Choroid plexus epithelial cell (primary cell): ENCODE measurements at regions not wholly inside any gene's neighbourhood (a gene's known extent, or its start where the extent isn't known, plus 50 kb on each side); places are given as distances from the start of the nearest gene placed in this dataset.

Experiments
- DNase-seq: peaks from one replicate; pipeline ENCODE4 v3.0.0-alpha.2; 2010; ENCODE audit warnings: low read depth
- H3K4me3 ChIP-seq: 2 replicates; pipeline ENCODE4 v1.5.1; 2011; ENCODE audit warnings: low read depth, mild to moderate bottlenecking, control low read depth, low read length, moderate library complexity
- TF ChIP-seq, protein P1 (sequence below): conservative IDR thresholded peaks from 2 replicates; pipeline ENCODE4 v1.5.1; 2011; ENCODE audit warnings: low read depth, mild to moderate bottlenecking, control low read depth, inconsistent platforms, low read length, moderate library complexity

DNA sequence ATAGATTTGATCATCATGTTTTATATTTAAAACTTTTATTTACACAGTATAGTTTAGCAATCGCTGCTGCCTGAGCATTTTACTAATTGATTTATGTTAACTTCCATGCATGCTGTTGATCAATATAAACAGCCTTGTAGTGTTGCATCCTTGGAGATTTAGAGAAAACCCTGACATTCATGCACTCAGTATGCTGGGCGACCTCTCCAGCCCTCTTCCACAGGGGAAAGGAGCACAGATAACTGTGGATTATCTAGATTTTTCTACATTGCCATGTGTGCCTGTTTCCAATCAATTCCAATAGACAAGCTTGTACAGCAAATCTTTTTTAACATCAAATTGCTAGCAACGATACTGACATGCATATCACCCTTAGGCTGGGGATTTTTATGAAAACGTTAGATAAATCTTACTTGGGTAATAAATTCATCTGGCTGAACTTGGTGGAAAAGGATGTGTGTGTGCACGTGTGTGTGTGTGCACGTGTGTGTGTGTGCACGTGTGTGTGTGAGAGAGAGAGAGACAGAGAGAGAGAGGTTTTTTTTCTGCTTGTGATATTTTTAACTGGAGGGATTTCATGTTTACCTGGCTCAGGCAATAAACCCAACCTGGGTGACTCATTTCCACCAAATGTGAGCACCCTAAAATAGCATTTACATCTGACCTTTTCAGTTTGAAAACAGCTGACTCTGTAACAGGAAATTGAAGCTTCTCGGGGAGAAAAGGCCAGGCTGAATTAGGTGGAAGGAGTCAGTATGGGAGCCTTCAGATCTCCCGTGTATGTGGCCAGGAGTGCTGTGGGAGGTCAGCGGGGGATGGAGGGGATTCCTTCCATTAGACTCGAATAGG is 339.8 kb downstream of the PRDM2 start:
- H3K4me3 ChIP-seq: no peak overlapping the region

DNA sequence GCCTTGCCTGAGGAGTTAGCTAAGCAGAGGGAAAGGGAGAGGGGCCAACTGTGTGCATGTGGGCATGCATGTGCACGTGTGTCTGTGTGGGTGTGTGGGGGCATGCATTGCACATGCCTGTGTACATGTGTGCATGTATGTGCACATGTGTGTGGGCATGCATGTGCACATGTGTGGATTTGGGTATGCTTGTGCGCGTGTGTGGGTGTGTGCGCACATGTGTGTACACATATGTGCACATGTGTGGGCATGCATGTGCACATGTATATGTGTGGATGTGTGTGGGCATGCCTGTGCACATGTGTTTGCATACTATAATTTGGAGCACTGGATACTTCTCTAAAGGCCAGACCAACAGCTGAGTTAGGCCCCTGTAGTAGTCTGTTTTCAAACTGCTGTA is 350.0 kb downstream of the PRDM2 start:
- TF ChIP-seq, protein P1, sequence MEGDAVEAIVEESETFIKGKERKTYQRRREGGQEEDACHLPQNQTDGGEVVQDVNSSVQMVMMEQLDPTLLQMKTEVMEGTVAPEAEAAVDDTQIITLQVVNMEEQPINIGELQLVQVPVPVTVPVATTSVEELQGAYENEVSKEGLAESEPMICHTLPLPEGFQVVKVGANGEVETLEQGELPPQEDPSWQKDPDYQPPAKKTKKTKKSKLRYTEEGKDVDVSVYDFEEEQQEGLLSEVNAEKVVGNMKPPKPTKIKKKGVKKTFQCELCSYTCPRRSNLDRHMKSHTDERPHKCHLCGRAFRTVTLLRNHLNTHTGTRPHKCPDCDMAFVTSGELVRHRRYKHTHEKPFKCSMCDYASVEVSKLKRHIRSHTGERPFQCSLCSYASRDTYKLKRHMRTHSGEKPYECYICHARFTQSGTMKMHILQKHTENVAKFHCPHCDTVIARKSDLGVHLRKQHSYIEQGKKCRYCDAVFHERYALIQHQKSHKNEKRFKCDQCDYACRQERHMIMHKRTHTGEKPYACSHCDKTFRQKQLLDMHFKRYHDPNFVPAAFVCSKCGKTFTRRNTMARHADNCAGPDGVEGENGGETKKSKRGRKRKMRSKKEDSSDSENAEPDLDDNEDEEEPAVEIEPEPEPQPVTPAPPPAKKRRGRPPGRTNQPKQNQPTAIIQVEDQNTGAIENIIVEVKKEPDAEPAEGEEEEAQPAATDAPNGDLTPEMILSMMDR: no peak
- no peak overlapping the region for H3K4me3 ChIP-seq

More for the DNA sequence above, 339.8 kb downstream of the PRDM2 start:
- TF ChIP-seq, protein P1: no peak
- DNase-seq: no peak

DNA sequence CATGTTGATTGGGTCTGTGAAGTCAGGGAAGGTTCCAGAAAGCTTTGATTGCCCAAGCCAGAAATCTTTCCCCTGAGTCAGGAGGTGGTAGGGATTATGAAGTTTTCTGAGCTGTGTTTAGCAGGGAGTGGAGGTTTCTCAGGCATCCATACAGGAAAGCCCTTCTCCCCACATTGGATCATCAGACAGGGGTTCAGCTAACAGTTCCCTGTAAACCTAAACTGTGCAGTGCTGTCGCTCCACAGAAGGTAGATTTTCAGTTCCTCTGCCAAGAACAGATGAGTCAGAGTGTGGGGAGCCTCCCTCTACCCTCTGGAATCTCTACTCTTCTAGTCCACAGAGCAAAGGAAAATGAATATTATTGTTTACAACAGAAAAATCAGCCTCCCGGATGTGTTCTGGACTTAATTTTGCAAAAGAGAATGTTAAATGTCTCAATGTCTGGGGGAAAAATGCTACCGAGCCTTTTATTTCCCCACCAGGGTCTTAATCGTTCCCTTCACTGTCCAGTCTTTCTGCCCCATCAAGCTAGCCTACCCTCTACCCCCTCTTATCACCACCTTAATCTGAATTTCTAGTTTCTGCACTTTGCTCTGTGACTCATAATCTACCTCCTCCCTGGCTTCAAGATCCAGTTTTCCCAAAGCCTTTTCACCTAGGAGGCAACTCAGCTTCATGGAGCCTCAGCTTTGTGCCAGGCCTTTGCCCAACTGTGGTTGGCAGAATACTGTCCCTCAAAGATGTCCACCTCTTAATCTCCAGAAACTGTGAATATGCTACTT is 355.6 kb downstream of the PRDM2 start:
- DNase-seq: peak; percentile 44
- H3K4me3 ChIP-seq: no peak overlapping the region
- TF ChIP-seq, protein P1: no peak

More for the DNA sequence above, 350.0 kb downstream of the PRDM2 start:
- DNase-seq: no peak

DNA sequence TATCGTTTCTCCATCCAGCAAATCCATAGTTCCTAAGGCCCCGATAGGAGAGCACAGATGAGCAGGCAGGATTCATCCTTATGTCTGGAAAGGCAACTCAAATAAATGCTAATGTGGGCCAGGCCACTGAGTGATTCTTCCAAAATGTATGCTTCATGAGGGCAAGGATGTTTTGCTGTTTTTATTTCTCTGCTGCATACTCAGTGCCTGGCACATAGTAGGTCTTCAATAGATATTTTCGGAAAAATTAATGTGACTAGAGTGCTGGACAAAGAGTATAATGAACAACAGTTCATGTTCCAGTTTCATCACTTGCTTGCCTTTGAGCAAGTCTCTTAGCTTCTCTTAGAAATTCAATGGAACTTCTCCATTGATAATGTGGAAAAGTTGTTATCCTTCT is 357.7 kb downstream of the PRDM2 start:
- TF ChIP-seq, protein P1: no peak
- H3K4me3 ChIP-seq: no peak overlapping the region
- DNase-seq: no peak

DNA sequence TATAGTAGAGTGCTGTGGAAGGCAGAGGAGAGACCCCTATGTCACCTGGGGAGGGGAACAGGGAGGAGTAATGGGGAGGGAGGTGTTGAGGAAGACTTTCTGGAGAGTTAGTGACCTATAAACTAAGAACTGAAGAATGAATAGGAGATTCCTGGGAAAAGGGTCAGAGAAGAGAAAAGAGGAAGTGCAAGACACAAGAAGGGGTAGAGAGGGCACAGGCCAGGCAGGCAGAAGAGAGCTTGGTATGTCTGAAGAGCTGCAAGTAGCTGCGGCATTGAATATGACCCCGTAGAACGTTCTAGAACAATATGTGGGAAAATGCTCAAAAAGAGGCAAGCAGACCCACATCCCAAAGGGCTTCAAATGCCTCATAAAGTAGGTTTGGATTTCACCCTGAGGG is 361.2 kb downstream of the PRDM2 start:
- no peak overlapping the region for H3K4me3 ChIP-seq
- no peak for DNase-seq
- TF ChIP-seq, protein P1: no peak

DNA sequence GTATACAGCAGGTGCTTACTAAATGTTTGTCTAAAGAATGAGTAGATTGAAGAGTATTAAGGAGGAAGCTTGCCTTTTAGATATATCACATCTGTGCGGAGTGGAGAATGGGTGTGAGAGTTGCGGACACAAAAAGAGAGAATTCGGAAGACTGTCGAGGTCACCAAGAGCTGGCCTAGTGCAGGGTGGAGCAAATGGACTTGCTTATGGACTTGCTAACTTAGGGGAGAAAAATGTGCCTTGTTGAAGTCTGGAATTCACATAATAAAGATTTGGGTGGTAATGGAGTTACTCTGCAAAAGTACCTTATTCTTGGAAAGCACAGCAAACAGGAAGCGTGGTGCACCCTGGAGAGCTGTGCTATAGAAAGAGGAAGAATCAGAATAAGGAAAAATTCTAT is 361.7 kb downstream of the PRDM2 start:
- DNase-seq: no peak
- no peak overlapping the region for H3K4me3 ChIP-seq
- TF ChIP-seq, protein P1: no peak
